K562 (cell line): ENCODE measurements at regions not wholly inside any gene's neighbourhood (a gene's known extent, or its start where the extent isn't known, plus 50 kb on each side); places are given as distances from the start of the nearest gene placed in this dataset.
A peak's percentile ranks its signal among the peaks of the same experiment; 100 is the strongest.

ENCODE experiments used
- ATAC-seq: fragments of 200-7000 bp; cut with Tn5 transposase; 3 replicates; pipeline ENCODE4 v1.9.1; 2020; ENCODE audit warnings: moderate library complexity
- BruUV-seq: library from RNA; stranded (reverse); fragments of 400-500 nt; replicated peaks from 2 replicates; lab custom pipeline; 2021; lab: Mats Ljungman, UMichigan
- CTCF ChIA-PET: fragments of 300-600 bp; formaldehyde crosslinking; extraction: SDS; loops from one replicate; lab custom pipeline; 2021; ENCODE audit warnings: low intra/inter-chr PET ratio; lab: Yijun Ruan, JAX
- POLR2A ChIA-PET: fragments of 300-600, 350-650 bp; sonication (Branson Sonifier 250); formaldehyde crosslinking; extraction: SDS; loops from one replicate; lab custom pipeline; 2021; ENCODE audit warnings: antibody characterized with exemption, inconsistent platforms; lab: Yijun Ruan, JAX
- DNase-seq, 4 experiments: peaks; one replicate each; pipeline versions ENCODE4 v3.0.0 to v3.0.0-alpha.2; 2011 to 2018; ENCODE audit warnings: low spot score in 3 of 4, mixed read lengths in 3 of 4; ENCODE audit errors: extremely low read depth in 1 of 4
- FAIRE-seq: peaks from 2 replicates; lab custom pipeline; 2011; peaks lifted over from hg19 to GRCh38; lab: Jason Lieb, UNC
- H2AFZ ChIP-seq: 2 replicates; pipeline ENCODE4 v1.6.0; 2011; ENCODE audit warnings: low read depth, low read length, control low read depth, inconsistent platforms
- H3K27ac ChIP-seq: fragments of 200-600 bp; 3 replicates; pipeline ENCODE4 v1.8.0; 2011; ENCODE audit warnings: low read depth, mild to moderate bottlenecking, control low read depth, inconsistent platforms, low read length, moderate library complexity, mixed read lengths; ENCODE audit errors: extremely low read depth
- H3K27me3 ChIP-seq, 2 experiments: fragments of 300-600 bp in 1 of 2; 2 replicates in 1 of 2; 3 replicates in 1 of 2; pipeline versions ENCODE4 v1.6.0 to v1.8.0; 2011; ENCODE audit warnings: inconsistent platforms in 2 of 2, low read length in 2 of 2, mild to moderate bottlenecking in 1 of 2, mixed read lengths in 1 of 2, moderate library complexity in 1 of 2; ENCODE audit not compliant: control insufficient read depth in 2 of 2, insufficient read depth in 2 of 2
- H3K36me3 ChIP-seq: fragments of 300-600 bp; 3 replicates; pipeline ENCODE4 v1.8.0; 2011; ENCODE audit warnings: mild to moderate bottlenecking, low read length, inconsistent platforms; ENCODE audit not compliant: control insufficient read depth, insufficient read depth
- H3K4me1 ChIP-seq, 2 experiments: fragments of 200-600 bp in 1 of 2; replicated peaks in 1 of 2; 2 replicates in 1 of 2; 3 replicates in 1 of 2; pipeline versions ENCODE4 v1.5.1 to v1.8.0; 2011; ENCODE audit warnings: inconsistent platforms in 2 of 2, low read length in 2 of 2, mild to moderate bottlenecking in 1 of 2, mixed read lengths in 1 of 2, moderate library complexity in 1 of 2; ENCODE audit not compliant: control insufficient read depth in 2 of 2, insufficient read depth in 2 of 2
- H3K4me2 ChIP-seq: 2 replicates; pipeline ENCODE4 v1.6.1; 2011; ENCODE audit warnings: low read length, control low read depth, inconsistent platforms, mixed read lengths; ENCODE audit not compliant: insufficient read depth
- H3K4me3 ChIP-seq: fragments of 200-600 bp; sonication (generic), shearing (Covaris generic); 2 replicates; pipeline ENCODE4 v1.5.1; 2016; ENCODE audit warnings: control low read depth, inconsistent platforms
- H3K79me2 ChIP-seq: fragments of 200-600 bp; 3 replicates; pipeline ENCODE4 v1.8.0; 2011; ENCODE audit warnings: low read length, inconsistent platforms; ENCODE audit not compliant: control insufficient read depth, insufficient read depth
- H3K9ac ChIP-seq, 2 experiments: 2 replicates each; pipeline versions ENCODE4 v1.6.0 to v1.6.1; 2011; ENCODE audit warnings: low read depth in 2 of 2, low read length in 2 of 2, control low read depth in 1 of 2, inconsistent platforms in 1 of 2, mild to moderate bottlenecking in 1 of 2, mixed read lengths in 1 of 2; ENCODE audit not compliant: insufficient read depth in 1 of 2
- H3K9me1 ChIP-seq: one replicate; pipeline ENCODE4 v1.6.0; 2011; ENCODE audit warnings: inconsistent platforms, mild to moderate bottlenecking, low read length, moderate library complexity; ENCODE audit not compliant: control insufficient read depth, insufficient read depth
- H3K9me3 ChIP-seq: replicated peaks from 2 replicates; pipeline ENCODE4 v1.5.1; 2011; ENCODE audit warnings: low read depth, low read length, inconsistent platforms; ENCODE audit not compliant: control insufficient read depth, insufficient read depth
- H4K20me1 ChIP-seq: replicated peaks from 2 replicates; pipeline ENCODE4 v1.6.1; 2011; ENCODE audit warnings: low read length, inconsistent platforms, mixed read lengths; ENCODE audit not compliant: control insufficient read depth, insufficient read depth
- GTF2B ChIP-seq: IDR thresholded peaks from 2 replicates; pipeline ENCODE4 v1.6.1; 2011; ENCODE audit not compliant: insufficient read length; ENCODE audit errors: extremely low read depth
- NCOA6 ChIP-seq: fragments of 450-650 bp; IDR thresholded peaks from 2 replicates; pipeline ENCODE4 v1.6.1; 2017; ENCODE audit warnings: mild to moderate bottlenecking
- POLR3G ChIP-seq: IDR thresholded peaks from 2 replicates; pipeline ENCODE4 v1.6.1; 2011; ENCODE audit not compliant: insufficient read length, insufficient replicate concordance; ENCODE audit errors: extremely low read depth
- SAFB2 ChIP-seq: fragments of 200-400 bp; formaldehyde crosslinking; IDR thresholded peaks from 2 replicates; pipeline ENCODE4 v1.6.1; 2018; ENCODE audit warnings: borderline replicate concordance, low read length, low read depth, moderate library complexity; ENCODE audit not compliant: severe bottlenecking
- SREBF2 ChIP-seq: sonication (generic); formaldehyde crosslinking; IDR thresholded peaks from 2 replicates; pipeline ENCODE4 v1.4.0; 2020; ENCODE audit warnings: mild to moderate bottlenecking, missing genetic modification reagents
- XRCC3 ChIP-seq: fragments of 450-650 bp; IDR thresholded peaks from 2 replicates; pipeline ENCODE4 v1.6.1; 2017; ENCODE audit warnings: mild to moderate bottlenecking, moderate library complexity
- YY1 ChIP-seq, 3 experiments: IDR thresholded peaks; 2 replicates each; pipeline ENCODE4 v1.6.1; 2011; ENCODE audit warnings: low read length in 2 of 3, mild to moderate bottlenecking in 2 of 3, moderate library complexity in 2 of 3, borderline replicate concordance in 1 of 3, control low read depth in 1 of 3, low read depth in 1 of 3; ENCODE audit not compliant: insufficient read depth in 3 of 3, insufficient replicate concordance in 2 of 3, control insufficient read depth in 1 of 3, insufficient read length in 1 of 3; ENCODE audit errors: extremely low read depth in 1 of 3
- ZFP30 ChIP-seq: fragments of 250-450 bp; sonication (Bioruptor Pico); IDR thresholded peaks from 2 replicates; pipeline ENCODE4 v1.8.0; 2022; ENCODE audit warnings: moderate library complexity, mild to moderate bottlenecking, inconsistent platforms, borderline replicate concordance
- ZNF586 ChIP-seq: fragments of 450-650 bp; formaldehyde crosslinking; conservative IDR thresholded peaks from 2 replicates; pipeline ENCODE4 v1.4.0; 2020; ENCODE audit warnings: mild to moderate bottlenecking, moderate library complexity
- WGBS: fragments of 100-300 bp; shearing (Covaris generic); methylation state at CpG from one replicate; pipeline ENCODE4 v1.1.6; 2016; ENCODE audit warnings: low coverage, mixed read lengths; ENCODE audit not compliant: insufficient coverage; ENCODE audit errors: missing lambda C conversion rate; 5-methylcytosine and 5-hydroxymethylcytosine counted together
- in situ Hi-C: fragments of 300-500 bp; cut with MboI; formaldehyde crosslinking; loops from 4 replicates; pipeline ENCODE4 v1.15.0; 2018; ENCODE audit warnings: inconsistent platforms, mixed read lengths
- intact Hi-C: fragments of 100-400 bp; cut with micrococcal nuclease; formaldehyde crosslinking; loops from 2 replicates; pipeline ENCODE4 v1.14.2; 2022

GRCh38 chr4:146098978-146099377 lies 76.5 kb upstream of the LSM6 start:
- no TSS peak for BruUV-seq
- Histone ChIP-seq H2AFZ (no peak overlapping the region), H3K9me3 (no peaks in the 10 kb centered on the region), H3K4me3 (no peak overlapping the region), H4K20me1 (no peaks in the 10 kb centered on the region), H3K4me1 (no peaks in the 10 kb centered on the region), H3K27me3 (no peaks in the 10 kb centered on the region; a peak in 1 of 5 replicates), H3K36me3 (no peaks in the 10 kb centered on the region), H3K9me1 (no peaks in the 10 kb centered on the region), H3K27ac (no peak overlapping the region), H3K4me2 (no peak overlapping the region), H3K9ac (no peak overlapping the region), H3K79me2 (no peaks in the 10 kb centered on the region)
- no peak for FAIRE-seq
- intact Hi-C loops, result loop anchor here (10.0 kb wide), 1 partner anchor 816 kb away; no protein-coding TSS in a partner anchor
- TF ChIP-seq ZNF586 (CRISPR knock-in tag) (no peak), SREBF2 (CRISPR knock-in tag) (no peak), NCOA6 (no peak), SAFB2 (no peak)
- ChIA-PET CTCF (no interaction called here), POLR2A (no interaction called here)
- in situ Hi-C loops, result no loop called here
- WGBS, result 0% methylated on average over 2 of the region's 2 CpGs
- no peak for DNase-seq
- ATAC-seq, result no peak

GRCh38 chr4:146098397-146098796 lies 77.1 kb upstream of the LSM6 start:
- H3K27me3 ChIP-seq, result no peaks in the 10 kb centered on the region; a peak in 1 of 5 replicates
- POLR2A ChIA-PET, result no interaction called here
- H3K9me1 ChIP-seq, result no peaks in the 10 kb centered on the region
- no peaks in the 10 kb centered on the region for H4K20me1 ChIP-seq
- H3K79me2 ChIP-seq, result no peaks in the 10 kb centered on the region
- no peak overlapping the region for H3K27ac ChIP-seq
- TF ChIP-seq YY1 (IDR thresholded peaks at IDR 0.05; ENCODE audit: borderline replicate concordance in 1 of 3, control insufficient read depth in 1 of 3, extremely low read depth in 1 of 3, insufficient read depth in 3 of 3, insufficient read length in 1 of 3, insufficient replicate concordance in 2 of 3, low read depth in 1 of 3, low read length in 2 of 3), result peak in 1 of 3 experiments; percentile 46
- TF ChIP-seq POLR3G, result no peak
- no peak for TF ChIP-seq ZFP30
- no peak for TF ChIP-seq GTF2B
- TF ChIP-seq XRCC3, result no peak
- TF ChIP-seq, all 486 proteins: peak for 1
- DNase-seq (no peak), ATAC-seq (no peak), FAIRE-seq (no peak)
- Histone ChIP-seq H3K9ac (no peak overlapping the region), H3K36me3 (no peaks in the 10 kb centered on the region), H3K4me3 (no peak overlapping the region), H3K4me1 (no peaks in the 10 kb centered on the region), H2AFZ (no peak overlapping the region), H3K4me2 (no peak overlapping the region), H3K9me3 (no peaks in the 10 kb centered on the region)
- intact Hi-C loops (loop anchor here (10.0 kb wide), 1 partner anchor 816 kb away; no protein-coding TSS in a partner anchor), in situ Hi-C loops (no loop called here)
- WGBS, result no CpG with 5 or more reads among the region's 1 CpG
- no TSS peak for BruUV-seq
- CTCF ChIA-PET, result no interaction called here
